Endodermal cell (in vitro differentiated cells): ENCODE measurements at regions not wholly inside any gene's neighbourhood (a gene's known extent, or its start where the extent isn't known, plus 50 kb on each side); places are given as distances from the start of the nearest gene placed in this dataset.
A peak's percentile ranks its signal among the peaks of the same experiment; 100 is the strongest.

Experiments
- DNase-seq: peaks from one replicate; pipeline ENCODE4 v3.0.0-alpha.2; 2017
- H3K27ac ChIP-seq: 2 replicates; pipeline ENCODE4 v1.5.1; 2013; ENCODE audit warnings: mild to moderate bottlenecking, low read depth, low read length, moderate library complexity
- H3K27me3 ChIP-seq: 2 replicates; pipeline ENCODE4 v1.6.1; 2013; ENCODE audit warnings: mild to moderate bottlenecking, low read length, moderate library complexity; ENCODE audit not compliant: insufficient read depth, control insufficient read depth, poor library complexity, severe bottlenecking
- H3K36me3 ChIP-seq: 2 replicates; pipeline ENCODE4 v1.7.0; 2013; ENCODE audit warnings: mild to moderate bottlenecking, low read length, moderate library complexity; ENCODE audit not compliant: control insufficient read depth, insufficient read depth
- H3K4me1 ChIP-seq: one replicate; pipeline ENCODE4 v1.7.0; 2013; ENCODE audit warnings: low read length; ENCODE audit not compliant: control insufficient read depth, insufficient read depth
- H3K4me3 ChIP-seq: 2 replicates; pipeline ENCODE4 v1.5.1; 2013; ENCODE audit warnings: mild to moderate bottlenecking, low read length, moderate library complexity
- H3K9ac ChIP-seq: 2 replicates; pipeline ENCODE4 v1.6.1; 2013; ENCODE audit warnings: mild to moderate bottlenecking, low read length, moderate library complexity; ENCODE audit not compliant: poor library complexity, severe bottlenecking; ENCODE audit errors: extremely low read depth
- H3K9me3 ChIP-seq: 2 replicates; pipeline ENCODE4 v1.6.1; 2013; ENCODE audit warnings: mild to moderate bottlenecking, low read length, moderate library complexity; ENCODE audit not compliant: control insufficient read depth
- H3K27ac Mint-ChIP-seq: 2 replicates; pipeline ENCODE4 v1.8.0; 2020; ENCODE audit warnings: mixed read lengths
- H3K27me3 Mint-ChIP-seq: 2 replicates; pipeline ENCODE4 v1.8.0; 2021; ENCODE audit warnings: mild to moderate bottlenecking, mixed read lengths; ENCODE audit not compliant: insufficient read depth
- H3K36me3 Mint-ChIP-seq: 2 replicates; pipeline ENCODE4 v1.8.0; 2020; ENCODE audit warnings: low read depth, mixed read lengths
- H3K4me1 Mint-ChIP-seq: 2 replicates; pipeline ENCODE4 v1.8.0; 2020; ENCODE audit warnings: mixed read lengths
- H3K4me3 Mint-ChIP-seq: 2 replicates; pipeline ENCODE4 v1.8.0; 2020; ENCODE audit warnings: mild to moderate bottlenecking, moderate library complexity, mixed read lengths
- H3K9me3 Mint-ChIP-seq: 2 replicates; pipeline ENCODE4 v1.8.0; 2020; ENCODE audit warnings: mild to moderate bottlenecking, mixed read lengths
- CTCF ChIP-seq: fragments of 200-600 bp; sonication (generic); conservative IDR thresholded peaks from 2 replicates; pipeline ENCODE4 v1.5.0; 2021; ENCODE audit warnings: antibody characterized with exemption, mild to moderate bottlenecking
- WGBS, 2 experiments: methylation state at CpG; one replicate each; pipeline versions ENCODE4 v1.1.5 to v1.1.7; 2013; ENCODE audit warnings: missing lambda C conversion rate in 2 of 2, mixed read lengths in 1 of 2; ENCODE audit not compliant: insufficient coverage in 1 of 2, insufficient read length in 1 of 2; 5-methylcytosine and 5-hydroxymethylcytosine counted together

GRCh38 chr5:2013301-2014057 lies 130.8 kb upstream of the IRX4 start:
- Mint-ChIP-seq H3K4me1 (peaks cover 2% of the 10 kb centered on the region), H3K36me3 (no peaks in the 10 kb centered on the region), H3K27ac (no peak overlapping the region), H3K9me3 (no peaks in the 10 kb centered on the region), H3K4me3 (no peak overlapping the region), H3K27me3 (peaks cover 9% of the 10 kb centered on the region)
- no peak overlapping the region for H3K27ac ChIP-seq
- no peaks in the 10 kb centered on the region for H3K36me3 ChIP-seq
- H3K9me3 ChIP-seq, result no peaks in the 10 kb centered on the region
- 86 to 87% methylated on average over 11 to 18 of the region's 18 CpGs for WGBS, 2 experiments
- TF ChIP-seq CTCF, result no peak
- no peak overlapping the region for H3K4me3 ChIP-seq
- H3K9ac ChIP-seq, result no peak overlapping the region
- peak; percentile 40 for DNase-seq
- no peaks in the 10 kb centered on the region for H3K4me1 ChIP-seq
- H3K27me3 ChIP-seq, result no peaks in the 10 kb centered on the region

- 88 to 93% methylated on average over 5 to 8 of the region's 8 CpGs for WGBS, 2 experiments
- Mint-ChIP-seq H3K4me3 (no peak overlapping the region), H3K4me1 (peaks cover 2% of the 10 kb centered on the region), H3K27me3 (peaks cover 5% of the 10 kb centered on the region), H3K9me3 (no peaks in the 10 kb centered on the region), H3K27ac (no peak overlapping the region), H3K36me3 (no peaks in the 10 kb centered on the region)
- no peak overlapping the region for H3K4me3 ChIP-seq
- no peaks in the 10 kb centered on the region for H3K4me1 ChIP-seq
- no peak overlapping the region for H3K9ac ChIP-seq
- no peak overlapping the region for H3K27ac ChIP-seq
- TF ChIP-seq CTCF, result no peak
- peak; percentile 30 for DNase-seq
- no peaks in the 10 kb centered on the region for H3K36me3 ChIP-seq
- no peaks in the 10 kb centered on the region for H3K27me3 ChIP-seq
- H3K9me3 ChIP-seq, result no peaks in the 10 kb centered on the region
Measured at GRCh38 chr5:2012885-2013284, 130.2 kb upstream of the IRX4 start.

GRCh38 chr5:2011481-2012411 lies 129.0 kb upstream of the IRX4 start:
- 86 to 91% methylated on average over 7 to 18 of the region's 18 CpGs for WGBS, 2 experiments
- Histone ChIP-seq H3K4me1 (no peaks in the 10 kb centered on the region), H3K27me3 (no peaks in the 10 kb centered on the region), H3K4me3 (no peak overlapping the region), H3K9me3 (no peaks in the 10 kb centered on the region), H3K36me3 (no peaks in the 10 kb centered on the region), H3K27ac (no peak overlapping the region), H3K9ac (no peak overlapping the region)
- peaks cover 3% of the 10 kb centered on the region for H3K27me3 Mint-ChIP-seq
- H3K27ac Mint-ChIP-seq, result no peak overlapping the region
- peak; percentile 24 for DNase-seq
- no peaks in the 10 kb centered on the region for H3K36me3 Mint-ChIP-seq
- no peak overlapping the region for H3K4me3 Mint-ChIP-seq
- TF ChIP-seq CTCF, result no peak
- H3K4me1 Mint-ChIP-seq, result peaks cover 2% of the 10 kb centered on the region
- no peaks in the 10 kb centered on the region for H3K9me3 Mint-ChIP-seq
